WERI-Rb-1 (cell line): ENCODE measurements at regions not wholly inside any gene's neighbourhood (a gene's known extent, or its start where the extent isn't known, plus 50 kb on each side); places are given as distances from the start of the nearest gene placed in this dataset.

Experiments used
- DNase-seq: peaks from one replicate; pipeline ENCODE4 v3.0.0-alpha.2; 2020
- H3K27ac ChIP-seq: fragments of 250-450 bp; sonication (Bioruptor Pico); 2 replicates; pipeline ENCODE4 v1.5.1; 2020; ENCODE audit warnings: mild to moderate bottlenecking, moderate library complexity
- H3K27me3 ChIP-seq: fragments of 250-450 bp; sonication (Bioruptor Pico); 2 replicates; pipeline ENCODE4 v1.5.1; 2021; ENCODE audit warnings: mild to moderate bottlenecking, low read depth, moderate library complexity; ENCODE audit not compliant: insufficient read depth, severe bottlenecking
- H3K36me3 ChIP-seq: fragments of 250-450 bp; sonication (Bioruptor Pico); 2 replicates; pipeline ENCODE4 v1.5.1; 2020; ENCODE audit warnings: mild to moderate bottlenecking, moderate library complexity
- H3K4me3 ChIP-seq: 2 replicates; pipeline ENCODE4 v1.5.1; 2011; ENCODE audit warnings: low read depth, mild to moderate bottlenecking, control low read depth, low read length
- H3K9me3 ChIP-seq: fragments of 250-450 bp; sonication (Bioruptor Pico); 2 replicates; pipeline ENCODE4 v1.5.1; 2021; ENCODE audit warnings: mild to moderate bottlenecking, moderate library complexity; ENCODE audit not compliant: severe bottlenecking
- TF ChIP-seq, protein P1 (sequence below): IDR thresholded peaks from 2 replicates; pipeline ENCODE4 v1.5.1; 2011; ENCODE audit warnings: low read depth, mild to moderate bottlenecking, control low read depth, inconsistent platforms, low read length

DNA sequence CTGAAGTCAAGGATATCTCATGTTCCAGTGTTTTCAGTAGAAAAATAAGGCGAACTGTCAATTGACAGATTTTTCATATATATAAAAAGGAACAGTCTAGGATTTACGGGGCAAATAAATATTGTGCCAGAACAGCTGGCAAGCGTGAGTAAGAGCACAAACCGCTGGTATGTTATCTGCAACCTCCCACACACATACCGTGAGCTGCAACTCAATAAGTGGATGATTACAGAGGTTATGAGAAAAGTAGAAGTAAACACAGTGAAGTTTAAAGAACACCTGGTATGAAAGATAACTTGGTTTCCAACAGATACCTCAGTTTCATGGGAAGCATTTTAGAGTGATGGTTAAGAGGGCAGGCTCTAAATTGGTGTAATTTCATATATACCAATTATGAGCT, 733.4 kb downstream of the TUSC7 start:
- no peak for DNase-seq
- TF ChIP-seq, protein P1, sequence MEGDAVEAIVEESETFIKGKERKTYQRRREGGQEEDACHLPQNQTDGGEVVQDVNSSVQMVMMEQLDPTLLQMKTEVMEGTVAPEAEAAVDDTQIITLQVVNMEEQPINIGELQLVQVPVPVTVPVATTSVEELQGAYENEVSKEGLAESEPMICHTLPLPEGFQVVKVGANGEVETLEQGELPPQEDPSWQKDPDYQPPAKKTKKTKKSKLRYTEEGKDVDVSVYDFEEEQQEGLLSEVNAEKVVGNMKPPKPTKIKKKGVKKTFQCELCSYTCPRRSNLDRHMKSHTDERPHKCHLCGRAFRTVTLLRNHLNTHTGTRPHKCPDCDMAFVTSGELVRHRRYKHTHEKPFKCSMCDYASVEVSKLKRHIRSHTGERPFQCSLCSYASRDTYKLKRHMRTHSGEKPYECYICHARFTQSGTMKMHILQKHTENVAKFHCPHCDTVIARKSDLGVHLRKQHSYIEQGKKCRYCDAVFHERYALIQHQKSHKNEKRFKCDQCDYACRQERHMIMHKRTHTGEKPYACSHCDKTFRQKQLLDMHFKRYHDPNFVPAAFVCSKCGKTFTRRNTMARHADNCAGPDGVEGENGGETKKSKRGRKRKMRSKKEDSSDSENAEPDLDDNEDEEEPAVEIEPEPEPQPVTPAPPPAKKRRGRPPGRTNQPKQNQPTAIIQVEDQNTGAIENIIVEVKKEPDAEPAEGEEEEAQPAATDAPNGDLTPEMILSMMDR = no peak
- H3K27me3 ChIP-seq = no peaks in the 10 kb centered on the region
- H3K27ac ChIP-seq = no peak overlapping the region
- H3K9me3 ChIP-seq = no peaks in the 10 kb centered on the region
- no peaks in the 10 kb centered on the region for H3K36me3 ChIP-seq
- no peak overlapping the region for H3K4me3 ChIP-seq

- no peaks in the 10 kb centered on the region for H3K27me3 ChIP-seq
- no peak for DNase-seq
Measured at GRCh38 chr3:117444175-117444574, 734.6 kb downstream of the TUSC7 start.

DNA sequence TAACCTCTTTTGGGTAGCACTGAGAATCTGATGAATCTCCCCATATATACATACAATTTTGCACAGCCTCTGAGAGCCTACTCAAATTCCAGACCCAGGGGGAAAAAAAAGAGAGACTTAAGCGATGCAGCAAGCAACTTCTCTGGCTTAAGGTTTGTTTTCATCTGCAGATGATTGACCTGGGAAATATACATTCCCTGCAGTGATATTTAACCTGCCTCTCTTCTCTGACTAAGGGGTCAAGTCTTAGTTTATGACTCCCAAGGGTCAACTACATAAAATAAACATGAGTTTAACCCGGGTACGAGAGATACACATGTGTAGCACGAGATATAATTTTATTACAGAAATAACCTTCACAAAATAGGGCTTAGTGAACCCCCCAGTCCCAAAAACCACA, 737.8 kb downstream of the TUSC7 start:
- DNase-seq = no peak
- no peaks in the 10 kb centered on the region for H3K27me3 ChIP-seq
- TF ChIP-seq, protein P1 = no peak
- H3K36me3 ChIP-seq = no peaks in the 10 kb centered on the region
- no peak overlapping the region for H3K4me3 ChIP-seq
- H3K9me3 ChIP-seq = no peaks in the 10 kb centered on the region
- H3K27ac ChIP-seq = no peak overlapping the region

More at GRCh38 chr3:117444175-117444574, 734.6 kb downstream of the TUSC7 start:
- H3K27ac ChIP-seq = no peak overlapping the region
- no peaks in the 10 kb centered on the region for H3K9me3 ChIP-seq
- no peaks in the 10 kb centered on the region for H3K36me3 ChIP-seq
- no peak overlapping the region for H3K4me3 ChIP-seq
- TF ChIP-seq, protein P1 = no peak

- Histone ChIP-seq H3K27ac (no peak overlapping the region), H3K27me3 (no peaks in the 10 kb centered on the region), H3K4me3 (no peak overlapping the region), H3K9me3 (no peaks in the 10 kb centered on the region), H3K36me3 (no peaks in the 10 kb centered on the region)
- TF ChIP-seq, protein P1 = no peak
- no peak for DNase-seq
Measured at GRCh38 chr3:117450026-117450425, 740.4 kb downstream of the TUSC7 start.

GRCh38 chr3:117454254-117454653, 744.7 kb downstream of the TUSC7 start:
- TF ChIP-seq, protein P1 = no peak
- DNase-seq = no peak
- Histone ChIP-seq H3K36me3 (no peaks in the 10 kb centered on the region), H3K4me3 (no peak overlapping the region), H3K9me3 (no peaks in the 10 kb centered on the region), H3K27ac (no peak overlapping the region), H3K27me3 (peaks cover 5% of the 10 kb centered on the region)

GRCh38 chr3:117454908-117455307, 745.3 kb downstream of the TUSC7 start:
- TF ChIP-seq, protein P1 = no peak
- no peak overlapping the region for H3K27ac ChIP-seq
- H3K9me3 ChIP-seq = no peaks in the 10 kb centered on the region
- no peaks in the 10 kb centered on the region for H3K36me3 ChIP-seq
- no peak overlapping the region for H3K4me3 ChIP-seq
- peaks cover 5% of the 10 kb centered on the region for H3K27me3 ChIP-seq
- DNase-seq = no peak
